ENCODE measurements at regions not wholly inside any gene's neighbourhood (a gene's known extent, or its start where the extent isn't known, plus 50 kb on each side); places are given as distances from the start of the nearest gene placed in this dataset.

- TF ChIP-seq GATA2 (IDR thresholded peaks at IDR 0.05; ENCODE audit: low read depth, low read length) (no peak), GATA3 (IDR thresholded peaks at IDR 0.05; ENCODE audit: low read depth, low read length) (no peak)
Measured at GRCh38 chr17:79191270-79191934, 116.8 kb downstream of the ENGASE start.

Measured in SH-SY5Y (cell line).